DOHH2 (cell line): ENCODE measurements at regions not wholly inside any gene's neighbourhood (a gene's known extent, or its start where the extent isn't known, plus 50 kb on each side); places are given as distances from the start of the nearest gene placed in this dataset.

Experiments
- CTCF ChIP-seq: fragments of 200-600 bp; sonication (generic); IDR thresholded peaks from one replicate; pipeline ENCODE4 v1.5.1; 2014; ENCODE audit warnings: antibody characterized with exemption, mild to moderate bottlenecking, low read depth, low read length; ENCODE audit not compliant: poor library complexity, severe bottlenecking
- EZH2phosphoT487 ChIP-seq: fragments of 200-600 bp; sonication (generic); IDR thresholded peaks from 2 replicates; pipeline ENCODE4 v1.6.1; 2017; ENCODE audit warnings: borderline replicate concordance, mild to moderate bottlenecking, antibody characterized with exemption, low read length, moderate library complexity, mixed read lengths

- no peak for TF ChIP-seq CTCF
- no peak for TF ChIP-seq EZH2phosphoT487
Measured at GRCh38 chr2:64325477-64325851, 128.5 kb upstream of the LGALSL start.
